Hepatic stellate cell (primary cell): ENCODE measurements at regions not wholly inside any gene's neighbourhood (a gene's known extent, or its start where the extent isn't known, plus 50 kb on each side); places are given as distances from the start of the nearest gene placed in this dataset.

Experiments
- DNase-seq: peaks from one replicate; pipeline ENCODE4 v3.0.0; 2011; ENCODE audit warnings: low spot score

DNA sequence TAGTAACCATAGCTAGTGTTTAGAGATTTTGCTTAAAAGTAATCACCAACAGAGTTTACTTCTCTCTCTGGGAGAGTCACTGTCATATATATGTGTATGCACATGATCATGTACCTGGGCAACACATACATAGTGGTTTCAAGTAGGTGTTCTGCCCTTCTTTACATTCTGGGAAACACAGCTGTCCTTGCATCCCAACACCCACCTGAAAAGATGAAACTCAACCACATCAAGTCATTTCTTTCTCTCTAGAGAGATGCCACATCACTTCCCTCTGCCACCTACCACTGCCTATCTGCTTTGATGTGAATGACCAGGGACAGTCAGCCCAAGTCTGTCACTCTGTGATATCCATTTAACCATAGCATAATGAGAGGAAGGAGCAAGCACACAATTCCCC, 155.8 kb upstream of the GADL1 start:
- no peak for DNase-seq

DNA sequence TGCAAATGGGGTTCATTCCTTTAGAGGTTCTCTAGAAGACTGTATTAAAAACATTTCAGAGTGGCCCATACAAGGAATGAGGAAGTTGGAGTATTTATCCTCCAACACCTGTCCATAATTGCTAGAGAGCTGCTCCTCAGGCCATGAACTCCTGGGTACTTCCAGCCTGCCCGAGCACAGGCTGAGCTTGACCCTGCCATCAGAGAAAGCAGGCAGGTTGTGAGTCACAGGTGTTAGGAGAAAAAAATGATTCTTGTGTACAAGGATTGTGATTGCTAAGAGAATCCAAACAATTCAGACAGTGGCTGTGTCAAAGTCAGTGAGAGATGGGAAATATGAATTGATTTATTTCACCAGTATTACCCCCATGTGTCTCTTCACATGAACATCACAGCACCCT, 156.8 kb upstream of the GADL1 start:
- no peak for DNase-seq

GRCh38 chr3:31053299-31053698, 158.8 kb upstream of the GADL1 start:
- DNase-seq, result no peak

DNA sequence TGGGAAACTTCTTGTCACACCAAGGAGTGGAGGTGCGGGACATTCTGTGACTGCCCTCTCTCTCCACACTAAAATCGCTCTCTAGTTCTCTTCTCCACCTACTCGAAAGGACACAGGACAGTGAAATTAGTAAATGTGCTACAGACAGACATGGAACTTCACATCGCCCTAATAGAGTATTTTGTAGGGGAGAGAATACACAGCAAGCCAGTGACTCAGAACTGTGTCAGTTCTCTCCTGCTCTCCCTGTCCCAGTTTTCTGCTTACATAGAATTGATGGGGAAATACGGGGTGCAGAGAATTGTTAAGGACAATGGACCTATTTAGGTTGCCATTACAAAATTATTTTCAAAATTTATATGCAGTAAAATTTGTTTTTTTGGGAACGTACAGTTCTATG, 159.6 kb upstream of the GADL1 start:
- no peak for DNase-seq

- DNase-seq, result no peak
Observed at GRCh38 chr3:31055757-31056156, 161.3 kb upstream of the GADL1 start.

DNA sequence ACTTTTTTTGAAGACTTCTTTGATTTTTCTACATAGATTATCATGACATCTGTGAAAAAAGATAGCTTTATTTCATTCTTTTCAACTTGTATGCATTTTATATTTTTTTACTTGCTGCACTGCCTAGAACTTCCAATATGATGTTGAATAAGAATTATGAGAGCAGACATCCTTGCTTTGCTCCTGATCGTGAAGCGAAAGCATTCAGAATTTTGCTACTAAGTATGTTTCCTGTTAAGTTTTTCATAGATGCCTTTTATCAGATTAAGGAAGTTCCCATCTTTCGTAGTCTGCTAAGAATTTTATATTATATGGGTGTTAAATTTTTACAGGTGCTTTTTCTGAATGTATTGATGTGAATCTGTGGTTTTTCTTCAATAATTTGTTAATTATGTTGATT, 163.4 kb upstream of the GADL1 start:
- no peak for DNase-seq

DNA sequence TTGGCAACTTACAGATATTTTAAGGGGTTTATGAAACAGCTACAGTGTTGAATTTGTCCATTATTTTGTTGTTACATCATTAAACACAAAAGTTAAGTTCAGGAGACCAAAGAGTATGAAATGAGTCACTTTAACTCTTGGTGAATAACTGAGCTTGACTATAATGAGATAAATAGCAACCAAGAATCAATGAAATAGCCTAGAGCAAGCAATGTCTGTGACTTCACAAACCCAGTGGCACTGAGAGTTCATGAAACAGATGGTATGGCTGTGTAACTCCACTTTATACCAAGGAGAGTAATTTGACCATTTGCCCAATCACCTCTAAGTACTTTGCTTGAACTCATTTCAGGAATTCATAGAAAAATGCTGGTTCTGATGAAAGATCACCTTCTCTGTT, 169.6 kb upstream of the GADL1 start:
- no peak for DNase-seq

- no peak for DNase-seq
Observed at GRCh38 chr3:31065765-31066164, 171.3 kb upstream of the GADL1 start.

DNA sequence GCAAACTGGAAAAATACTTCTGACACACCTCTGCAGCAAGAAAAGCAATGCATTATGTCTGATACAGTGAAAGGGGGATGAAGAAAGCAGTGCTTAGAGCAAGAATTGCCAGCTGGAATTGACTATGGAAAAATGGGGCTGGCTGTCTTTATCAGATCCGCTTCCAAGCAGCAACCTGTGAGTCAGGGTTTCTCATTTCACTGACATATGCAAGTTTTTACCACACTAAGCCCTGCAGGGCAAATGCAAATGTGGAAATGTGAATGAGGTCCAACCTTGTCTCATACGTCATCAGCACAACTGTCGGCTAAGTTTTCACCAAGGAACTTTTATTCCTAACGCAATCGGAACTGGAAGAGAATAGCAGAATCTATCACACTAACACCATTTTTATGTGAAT, 172.5 kb upstream of the GADL1 start:
- no peak for DNase-seq

DNA sequence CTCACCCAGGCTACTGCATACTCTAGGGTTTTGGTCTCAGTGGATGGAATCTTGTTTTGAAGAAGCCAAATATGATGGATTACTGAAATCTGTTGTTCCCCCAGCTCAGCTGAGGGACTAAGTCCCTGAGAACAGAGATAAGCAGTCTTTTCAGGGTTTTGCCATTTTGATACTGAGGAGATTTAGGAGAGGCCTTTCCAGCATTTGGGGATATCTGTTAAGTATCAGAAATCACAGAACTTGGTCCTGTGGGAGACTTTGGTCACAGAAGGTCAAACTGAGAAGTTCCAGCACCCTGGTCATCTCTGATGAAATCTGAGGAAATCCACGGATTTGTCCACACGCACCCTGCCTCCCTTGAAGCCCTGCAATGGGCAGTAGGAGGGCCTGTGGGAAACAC, 181.0 kb upstream of the GADL1 start:
- no peak for DNase-seq

- no peak for DNase-seq
Observed at GRCh38 chr3:31075876-31076275, 181.4 kb upstream of the GADL1 start.

GRCh38 chr3:31077021-31077601, 182.7 kb upstream of the GADL1 start:
- DNase-seq, result peak; percentile 32

DNA sequence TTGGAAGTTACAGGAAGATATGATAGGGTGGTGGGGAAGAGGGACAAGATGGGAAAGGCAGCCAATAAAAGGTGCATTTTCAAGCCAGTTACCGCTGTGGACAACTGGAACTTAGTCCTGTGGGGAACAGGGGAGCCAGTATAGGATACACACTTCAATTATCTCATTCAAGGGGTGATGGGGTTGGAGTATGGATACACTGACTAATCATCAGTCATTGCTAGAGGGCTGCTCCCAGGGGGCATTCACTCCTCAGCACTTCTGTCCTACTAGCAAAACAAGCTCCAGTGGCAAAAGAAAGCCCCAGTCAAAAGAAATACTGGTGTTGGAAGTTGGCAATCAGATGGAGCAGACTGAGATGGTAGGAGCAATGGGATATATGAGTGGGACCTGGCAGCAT, 183.4 kb upstream of the GADL1 start:
- DNase-seq, result no peak

DNA sequence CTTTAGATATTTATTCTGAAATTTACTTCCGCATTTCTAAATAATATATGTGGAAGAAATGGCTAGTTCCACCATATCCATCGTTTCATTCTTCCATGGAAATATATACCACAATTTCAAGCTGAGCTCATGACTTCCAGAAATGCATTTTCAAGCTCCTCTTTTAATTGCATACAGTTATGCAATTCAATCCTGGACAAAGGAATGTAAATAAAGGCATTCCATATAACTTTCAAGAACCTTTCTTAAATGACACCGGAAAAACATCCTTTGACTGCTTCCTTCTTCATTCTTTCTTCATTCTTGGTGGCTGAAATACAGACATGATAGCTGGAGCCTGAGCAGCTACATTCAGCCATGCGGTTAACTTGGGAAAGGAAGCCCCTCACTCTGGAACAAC, 185.2 kb upstream of the GADL1 start:
- DNase-seq, result no peak

GRCh38 chr3:31081018-31081662, 186.7 kb upstream of the GADL1 start:
- DNase-seq, result no peak

DNA sequence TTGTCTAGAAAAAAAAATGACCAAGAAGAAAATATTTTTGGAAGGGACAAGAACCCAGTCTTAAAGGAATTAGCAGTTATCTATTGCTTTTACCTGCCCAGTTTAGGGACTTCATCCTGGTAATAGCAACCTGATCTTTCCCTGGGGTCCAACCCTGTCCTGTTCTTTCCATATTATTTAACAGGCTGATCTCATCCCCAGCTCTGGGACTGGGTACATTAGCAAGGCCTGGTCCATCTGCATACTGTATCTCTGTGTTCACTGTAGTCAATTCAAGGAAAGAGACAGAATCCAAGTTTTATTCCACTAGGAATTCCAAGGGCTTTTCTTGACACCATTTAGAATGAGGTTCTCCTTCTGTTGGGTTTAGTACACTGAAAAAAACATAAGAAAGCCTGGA, 191.7 kb upstream of the GADL1 start:
- no peak for DNase-seq

- no peak for DNase-seq
Observed at GRCh38 chr3:31086698-31087097, 192.2 kb upstream of the GADL1 start.

- no peak for DNase-seq
Observed at GRCh38 chr3:31091748-31092147, 197.3 kb upstream of the GADL1 start.

- no peak for DNase-seq
Observed at GRCh38 chr3:31092748-31093589, 198.5 kb upstream of the GADL1 start.

- no peak for DNase-seq
Observed at GRCh38 chr3:31093606-31094005, 199.1 kb upstream of the GADL1 start.

- no peak for DNase-seq
Observed at GRCh38 chr3:31094048-31094447, 199.6 kb upstream of the GADL1 start.

DNA sequence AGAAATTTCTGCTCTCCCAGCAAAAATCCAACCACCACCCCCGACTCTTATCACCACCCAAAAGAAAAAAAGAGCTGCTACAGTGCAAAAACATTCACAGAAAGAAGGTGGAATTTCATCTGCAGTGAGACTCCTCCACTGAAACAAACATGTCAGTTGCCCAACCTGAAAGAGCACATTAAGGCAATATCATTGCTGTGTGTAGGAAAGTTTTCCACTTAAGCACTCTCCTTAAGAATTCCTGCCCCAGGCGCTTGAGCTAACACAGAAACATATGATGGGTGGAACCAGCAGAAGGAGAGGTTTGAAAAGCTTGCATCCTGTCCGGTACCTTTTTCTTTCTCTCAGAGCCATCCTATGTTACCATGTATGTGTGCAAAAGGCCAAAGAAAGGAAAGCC, 200.8 kb upstream of the GADL1 start:
- no peak for DNase-seq

- no peak for DNase-seq
Observed at GRCh38 chr3:31096661-31097395, 202.4 kb upstream of the GADL1 start.
